Activated CD8-positive, alpha-beta memory T cell treated with anti-CD3 and anti-CD28 coated beads, Interleukin-2, amount 10 ng/mL, durations not matched to agents 7 days and 5 days (primary cell): ENCODE measurements at regions not wholly inside any gene's neighbourhood (a gene's known extent, or its start where the extent isn't known, plus 50 kb on each side); places are given as distances from the start of the nearest gene placed in this dataset.

ENCODE experiments used
- ATAC-seq: fragments of 150-1000 bp; cut with Tn5 transposase; one replicate; pipeline ENCODE4 v1.10.0; 2021; ENCODE audit warnings: moderate library complexity
- CTCF ChIA-PET: fragments of 350-600 bp; sonication (Branson Sonifier 250); formaldehyde crosslinking; loops from one replicate; lab custom pipeline; 2021; ENCODE audit warnings: antibody characterized with exemption; lab: Charles Lee
- DNase-seq: peaks from one replicate; pipeline ENCODE4 v3.0.0-alpha.2; 2020
- H3K27ac Mint-ChIP-seq: one replicate; pipeline ENCODE4 v1.8.0; 2021; ENCODE audit warnings: mild to moderate bottlenecking, mixed read lengths
- H3K27me3 Mint-ChIP-seq: one replicate; pipeline ENCODE4 v1.8.0; 2021; ENCODE audit warnings: mixed read lengths
- H3K36me3 Mint-ChIP-seq: one replicate; pipeline ENCODE4 v1.8.0; 2021; ENCODE audit warnings: mild to moderate bottlenecking, mixed read lengths
- H3K4me1 Mint-ChIP-seq: one replicate; pipeline ENCODE4 v1.8.0; 2021; ENCODE audit warnings: mixed read lengths
- H3K4me3 Mint-ChIP-seq: one replicate; pipeline ENCODE4 v1.8.0; 2021; ENCODE audit warnings: mild to moderate bottlenecking, moderate library complexity, mixed read lengths
- H3K9me3 Mint-ChIP-seq: one replicate; pipeline ENCODE4 v1.8.0; 2022; ENCODE audit warnings: low read depth, mixed read lengths

DNA sequence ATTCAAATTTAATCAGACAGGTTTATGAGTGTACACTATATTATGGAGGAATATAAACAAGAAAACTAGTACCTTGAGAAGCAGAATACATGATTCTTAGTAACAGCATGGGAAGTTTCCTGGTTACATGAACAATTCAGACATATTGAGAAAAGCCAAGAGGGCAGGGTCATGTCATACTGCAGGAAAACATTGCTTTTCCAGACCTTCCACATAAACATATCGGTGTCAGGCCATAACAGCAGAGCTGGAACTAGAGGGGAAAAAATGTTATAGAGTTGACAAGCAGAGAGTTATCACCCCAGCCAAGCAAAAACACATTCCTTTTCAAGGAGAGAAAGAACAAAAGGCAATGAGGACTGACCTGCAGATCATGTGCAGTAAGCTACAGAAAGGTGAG lies 74.7 kb upstream of the ZNF236 start:
- Mint-ChIP-seq H3K27me3 (peaks cover 21% of the 10 kb centered on the region), H3K9me3 (peaks cover 11% of the 10 kb centered on the region), H3K36me3 (peaks cover 8% of the 10 kb centered on the region), H3K4me1 (no peaks in the 10 kb centered on the region), H3K4me3 (no peak overlapping the region), H3K27ac (no peak overlapping the region)
- DNase-seq (no peak), ATAC-seq (no peak)
- CTCF ChIA-PET: no interaction called here

DNA sequence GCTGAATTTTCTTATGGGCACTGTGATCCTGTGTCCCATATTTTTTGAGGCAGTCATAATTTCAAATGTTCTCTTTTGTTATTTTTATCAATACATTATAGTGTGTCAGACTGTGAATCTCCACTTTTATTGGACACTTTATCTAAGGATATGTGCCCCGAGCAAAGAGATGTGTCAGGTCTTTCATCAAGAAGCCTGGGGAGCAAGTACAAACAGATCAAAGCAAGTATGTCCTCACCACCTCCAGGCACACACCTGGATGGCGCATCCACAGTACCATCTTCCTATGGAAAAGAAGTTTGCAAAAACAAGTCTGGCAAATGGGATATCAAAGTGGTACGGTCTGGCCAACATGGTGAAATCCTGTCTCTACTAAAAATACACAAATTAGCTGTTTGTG lies 81.0 kb upstream of the ZNF236 start:
- DNase-seq: no peak
- H3K36me3 Mint-ChIP-seq: no peaks in the 10 kb centered on the region
- CTCF ChIA-PET: no interaction called here
- H3K9me3 Mint-ChIP-seq: peaks cover 2% of the 10 kb centered on the region
- H3K4me3 Mint-ChIP-seq: no peak overlapping the region
- no peak for ATAC-seq
- peaks cover 40% of the 10 kb centered on the region for H3K27me3 Mint-ChIP-seq
- H3K4me1 Mint-ChIP-seq: peaks cover 15% of the 10 kb centered on the region
- no peak overlapping the region for H3K27ac Mint-ChIP-seq

DNA sequence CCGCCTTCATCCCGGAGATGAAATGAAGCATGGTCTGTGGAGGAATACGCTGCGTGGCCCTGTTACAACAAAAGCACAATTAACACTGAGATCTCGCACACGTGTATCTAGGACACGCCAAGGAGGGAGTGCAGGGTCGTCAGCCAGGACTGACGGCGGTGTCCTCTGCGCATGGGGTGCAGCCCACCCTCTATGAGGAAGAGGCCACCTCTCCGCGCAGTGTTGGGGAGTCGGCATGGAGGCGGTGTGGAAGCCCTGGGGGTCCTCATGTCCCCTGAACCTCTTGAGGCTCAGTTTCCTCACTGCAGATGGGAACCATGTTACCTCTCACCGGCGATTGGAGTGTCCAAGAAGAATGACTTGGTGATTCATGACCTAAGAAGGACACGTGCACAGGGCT lies 86.0 kb upstream of the ZNF236 start:
- Mint-ChIP-seq H3K4me3 (no peak overlapping the region), H3K27ac (no peak overlapping the region), H3K4me1 (peaks cover 15% of the 10 kb centered on the region), H3K9me3 (peaks cover 2% of the 10 kb centered on the region), H3K27me3 (peaks cover 42% of the 10 kb centered on the region), H3K36me3 (no peaks in the 10 kb centered on the region)
- no peak for ATAC-seq
- no peak for DNase-seq
- CTCF ChIA-PET: no interaction called here

GRCh38 chr18:76730901-76731300 lies 91.5 kb upstream of the ZNF236 start:
- Mint-ChIP-seq H3K36me3 (no peaks in the 10 kb centered on the region), H3K27ac (no peak overlapping the region), H3K4me1 (no peaks in the 10 kb centered on the region), H3K9me3 (no peaks in the 10 kb centered on the region), H3K27me3 (peaks cover 51% of the 10 kb centered on the region), H3K4me3 (no peak overlapping the region)
- no peak for ATAC-seq
- no peak for DNase-seq
- CTCF ChIA-PET: interaction anchor here (0.7 kb wide), 1 partner anchor 565 kb away, joined by 3 read pairs; no protein-coding TSS in a partner anchor

- CTCF ChIA-PET: no interaction called here
- Mint-ChIP-seq H3K36me3 (no peaks in the 10 kb centered on the region), H3K4me3 (no peak overlapping the region), H3K4me1 (peaks cover 12% of the 10 kb centered on the region), H3K27ac (no peak overlapping the region), H3K9me3 (no peaks in the 10 kb centered on the region), H3K27me3 (peaks cover 53% of the 10 kb centered on the region)
- ATAC-seq (no peak), DNase-seq (no peak)
Measured at GRCh38 chr18:76727589-76727988, 94.8 kb upstream of the ZNF236 start.

GRCh38 chr18:76725445-76725844 lies 96.9 kb upstream of the ZNF236 start:
- Mint-ChIP-seq H3K27me3 (peaks cover 38% of the 10 kb centered on the region), H3K4me3 (no peak overlapping the region), H3K27ac (no peak overlapping the region), H3K36me3 (no peaks in the 10 kb centered on the region), H3K4me1 (peaks cover 33% of the 10 kb centered on the region), H3K9me3 (no peaks in the 10 kb centered on the region)
- CTCF ChIA-PET: no interaction called here
- ATAC-seq (no peak), DNase-seq (no peak)

DNA sequence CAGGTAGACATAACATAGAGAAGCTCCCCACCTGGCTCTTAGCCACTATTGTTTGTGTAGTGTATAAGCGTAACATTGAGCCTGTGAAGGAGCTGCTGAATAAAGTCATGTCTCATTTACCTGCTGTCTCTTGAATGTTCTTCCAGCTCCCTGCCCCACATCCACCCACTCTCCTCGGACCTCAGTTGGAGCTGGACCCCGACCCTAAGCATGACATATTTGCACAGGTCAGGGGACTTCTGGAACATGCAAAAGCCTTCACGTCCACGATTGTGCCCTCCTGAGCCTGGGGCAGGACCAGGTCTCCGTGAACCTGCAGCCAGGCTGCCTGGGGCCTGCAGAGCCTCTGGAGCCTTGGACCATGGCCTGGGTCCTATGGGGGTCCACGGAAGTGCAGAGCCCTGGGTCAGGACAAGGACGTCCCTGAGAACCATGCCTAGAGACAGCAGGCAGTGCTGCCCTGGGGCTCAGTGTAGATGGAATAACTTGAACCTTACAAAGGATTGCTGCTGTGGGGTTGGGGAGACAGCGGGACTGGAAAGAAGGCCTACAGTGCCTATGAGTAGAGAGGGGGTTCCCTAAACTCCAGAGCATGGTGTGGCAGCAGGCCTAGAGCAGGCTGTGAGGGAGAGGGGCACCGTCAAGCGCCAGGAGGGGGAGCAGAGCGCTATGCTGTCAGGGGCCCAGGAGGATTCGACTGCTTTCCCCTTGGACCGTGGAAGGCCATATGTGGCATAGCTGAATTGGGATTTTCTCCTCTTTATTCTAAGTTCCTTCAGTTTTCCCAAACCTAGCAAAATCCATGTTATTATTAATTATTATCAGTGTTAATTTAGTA lies 99.9 kb upstream of the ZNF236 start:
- peak overlapping the region; percentile 93 for H3K27ac Mint-ChIP-seq
- peaks cover 4% of the 10 kb centered on the region for H3K36me3 Mint-ChIP-seq
- no peak for DNase-seq
- H3K4me1 Mint-ChIP-seq: peaks cover 42% of the 10 kb centered on the region
- no peaks in the 10 kb centered on the region for H3K9me3 Mint-ChIP-seq
- no peak overlapping the region for H3K4me3 Mint-ChIP-seq
- H3K27me3 Mint-ChIP-seq: peaks cover 24% of the 10 kb centered on the region
- ATAC-seq: no peak
- CTCF ChIA-PET: interaction anchor here (1.0 to 2.4 kb wide), 6 partner anchors 12 to 324 kb away, joined by 3 to 41 read pairs (median 6); no protein-coding TSS in a partner anchor

DNA sequence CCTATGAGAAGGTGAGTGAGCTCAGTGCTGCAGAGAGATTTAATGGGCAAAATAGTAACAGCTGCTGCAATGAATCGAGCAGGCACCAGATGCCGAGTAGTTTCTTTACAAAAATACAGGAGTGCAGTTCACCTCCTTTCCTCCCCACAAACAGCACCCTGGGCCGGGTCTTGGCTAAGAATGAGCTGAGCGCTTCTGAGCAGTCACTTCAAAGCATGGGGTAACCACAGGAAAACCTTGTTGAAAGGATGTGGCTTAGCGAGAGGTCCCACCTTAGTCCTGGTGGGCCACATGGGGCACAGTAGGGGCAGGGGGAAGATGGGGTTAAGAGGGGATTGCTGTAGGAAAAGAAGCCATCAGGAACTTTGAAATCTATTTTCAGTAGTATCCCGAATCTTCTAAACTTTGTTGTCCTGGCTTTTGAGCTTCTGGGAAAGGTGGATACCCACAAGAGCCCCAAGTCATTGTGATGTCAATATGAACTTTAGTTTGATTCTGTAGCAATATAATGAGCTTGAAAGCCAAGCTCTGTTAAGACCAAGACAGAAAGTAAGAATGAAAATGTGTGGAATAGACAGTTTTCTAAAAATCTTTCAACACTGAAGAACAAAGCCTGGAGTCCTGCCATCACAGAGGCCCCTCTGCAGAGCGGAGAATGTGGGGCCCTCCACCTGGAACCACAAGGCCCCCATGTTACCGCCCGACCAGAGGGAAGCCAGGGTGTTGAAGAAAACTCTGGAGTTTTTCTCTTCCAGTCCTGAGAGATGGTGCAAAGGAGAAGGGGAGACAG lies 101.0 kb upstream of the ZNF236 start:
- Mint-ChIP-seq H3K4me3 (peak overlapping the region; percentile 65), H3K27me3 (peaks cover 23% of the 10 kb centered on the region), H3K27ac (peak overlapping the region; percentile 93), H3K4me1 (peaks cover 42% of the 10 kb centered on the region), H3K36me3 (peaks cover 4% of the 10 kb centered on the region), H3K9me3 (no peaks in the 10 kb centered on the region)
- CTCF ChIA-PET: interaction anchor here (0.8 to 2.4 kb wide), 8 partner anchors 11 to 417 kb away, joined by 3 to 41 read pairs (median 3); no protein-coding TSS in a partner anchor
- DNase-seq: peak; percentile 93
- peak; percentile 96 for ATAC-seq

GRCh38 chr18:76720683-76721082 lies 101.7 kb upstream of the ZNF236 start:
- Mint-ChIP-seq H3K27ac (peak overlapping the region; percentile 93), H3K36me3 (peaks cover 4% of the 10 kb centered on the region), H3K4me3 (peak overlapping the region; percentile 65), H3K27me3 (peaks cover 24% of the 10 kb centered on the region), H3K9me3 (no peaks in the 10 kb centered on the region), H3K4me1 (peaks cover 42% of the 10 kb centered on the region)
- CTCF ChIA-PET: interaction anchor here (1.0 to 2.4 kb wide), 4 partner anchors 10 to 418 kb away, joined by 3 to 41 read pairs (median 12); no protein-coding TSS in a partner anchor
- ATAC-seq (no peak), DNase-seq (no peak)

DNA sequence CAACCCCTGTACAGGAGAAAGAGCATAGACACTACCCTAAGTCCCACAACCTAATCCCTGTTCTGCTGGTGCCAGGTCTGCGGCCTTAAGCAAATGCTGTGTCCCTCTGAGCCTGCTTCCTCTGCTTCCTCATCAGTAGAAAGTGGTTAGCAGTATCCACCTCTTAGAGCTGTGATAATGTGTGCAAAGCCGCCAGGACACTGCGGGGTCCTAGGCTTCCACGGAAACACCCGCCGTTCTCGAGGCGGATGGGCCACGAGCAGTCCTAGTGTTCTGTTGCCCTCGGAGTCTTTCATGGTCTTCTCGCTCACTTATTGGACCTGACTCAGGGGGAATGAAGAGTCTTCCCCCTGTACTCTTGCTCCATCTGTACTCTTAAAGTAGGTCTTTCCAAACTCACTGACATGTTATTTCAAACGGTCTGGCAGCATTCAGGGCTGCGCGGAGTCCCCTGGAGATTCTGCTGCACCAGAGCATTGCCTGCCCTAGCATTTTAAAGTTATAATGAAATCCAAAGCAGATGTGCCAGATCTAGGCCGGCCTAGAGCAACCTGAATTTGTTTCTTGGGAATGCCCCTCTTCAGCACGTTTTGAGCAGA lies 107.2 kb upstream of the ZNF236 start:
- CTCF ChIA-PET: no interaction called here
- peaks cover 6% of the 10 kb centered on the region for H3K4me1 Mint-ChIP-seq
- H3K36me3 Mint-ChIP-seq: peaks cover 4% of the 10 kb centered on the region
- no peak for ATAC-seq
- no peak for DNase-seq
- no peak overlapping the region for H3K4me3 Mint-ChIP-seq
- no peak overlapping the region for H3K27ac Mint-ChIP-seq
- no peaks in the 10 kb centered on the region for H3K9me3 Mint-ChIP-seq
- peaks cover 13% of the 10 kb centered on the region for H3K27me3 Mint-ChIP-seq

- CTCF ChIA-PET: interaction anchor here (1.6 to 1.7 kb wide), 2 partner anchors 26 to 315 kb away, joined by 4 to 5 read pairs; no protein-coding TSS in a partner anchor
- Mint-ChIP-seq H3K27ac (no peak overlapping the region), H3K4me3 (no peak overlapping the region), H3K27me3 (peaks cover 10% of the 10 kb centered on the region), H3K4me1 (peaks cover 2% of the 10 kb centered on the region), H3K9me3 (no peaks in the 10 kb centered on the region), H3K36me3 (peaks cover 4% of the 10 kb centered on the region)
- no peak for ATAC-seq
- DNase-seq: no peak
Measured at GRCh38 chr18:76713432-76713831, 108.9 kb upstream of the ZNF236 start.

GRCh38 chr18:76712511-76713140 lies 109.7 kb upstream of the ZNF236 start:
- no peak overlapping the region for H3K4me3 Mint-ChIP-seq
- peaks cover 2% of the 10 kb centered on the region for H3K4me1 Mint-ChIP-seq
- H3K27ac Mint-ChIP-seq: no peak overlapping the region
- no peaks in the 10 kb centered on the region for H3K36me3 Mint-ChIP-seq
- no peak for DNase-seq
- no peak for ATAC-seq
- CTCF ChIA-PET: interaction anchor here (1.6 to 5.7 kb wide), 3 partner anchors 9 to 314 kb away, joined by 4 to 41 read pairs (median 5); no protein-coding TSS in a partner anchor
- peaks cover 3% of the 10 kb centered on the region for H3K27me3 Mint-ChIP-seq
- H3K9me3 Mint-ChIP-seq: no peaks in the 10 kb centered on the region
